ENCODE measurements at regions not wholly inside any gene's neighbourhood (a gene's known extent, or its start where the extent isn't known, plus 50 kb on each side); places are given as distances from the start of the nearest gene placed in this dataset.
"Not testable (repeated sequence)": the region's sequence is repeated elsewhere in the genome, so short reads cannot be mapped to it uniquely, and the experiment has no call there.

DNA sequence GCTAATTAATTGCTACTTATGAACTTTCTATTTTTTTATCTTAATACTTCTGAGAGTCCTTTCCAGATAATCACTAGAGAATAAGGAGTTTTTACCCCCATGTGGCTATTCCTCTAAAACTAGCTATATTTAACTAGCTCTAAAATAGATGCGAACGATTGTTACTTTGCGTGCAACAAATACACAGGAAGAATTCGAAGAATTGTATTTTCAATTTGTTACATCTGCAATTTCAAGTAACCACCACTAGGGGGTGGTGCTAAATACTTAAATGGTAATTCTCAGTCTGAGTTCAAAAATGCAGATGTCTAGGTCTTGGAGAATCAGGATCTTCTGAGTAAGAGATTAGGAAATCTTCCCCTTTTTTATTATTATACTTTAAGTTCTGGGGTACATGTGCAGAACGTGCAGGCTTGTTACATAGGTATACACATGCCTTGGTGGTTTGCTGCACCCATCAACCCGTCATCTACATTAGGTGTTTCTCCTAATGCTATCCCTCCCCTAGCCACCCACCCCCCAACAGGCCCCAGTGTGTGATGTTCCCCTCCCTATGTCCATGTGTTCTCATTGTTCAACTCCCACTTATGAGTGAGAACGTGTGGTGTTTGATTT is 80.9 kb upstream of the KIF2A start:
- DNase-seq (ENCODE audit: low spot score): not testable (repeated sequence)

DNA sequence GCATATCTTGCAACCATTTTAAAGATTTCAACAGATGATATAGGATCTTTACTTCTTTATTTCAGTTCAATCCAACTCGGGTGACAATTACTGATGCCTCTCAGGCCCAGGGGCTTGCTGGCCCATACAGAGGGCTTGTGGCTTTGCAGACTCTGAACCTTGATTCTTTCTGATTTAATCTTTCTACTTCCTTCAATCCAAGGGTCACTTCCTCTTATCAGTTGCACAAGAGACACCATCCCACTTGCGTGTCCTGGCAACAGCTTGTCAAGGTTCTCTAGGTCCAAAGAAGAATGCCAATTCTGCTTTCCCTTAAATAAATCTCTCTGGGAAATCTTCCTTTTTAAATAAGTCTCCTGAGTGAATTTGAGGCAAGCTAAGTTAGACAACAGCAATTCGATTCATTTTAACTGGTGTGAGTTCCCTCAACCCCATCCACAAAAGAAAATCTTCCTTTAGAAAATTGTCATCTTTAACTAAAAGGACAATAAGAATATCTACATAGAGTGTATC is 75.1 kb upstream of the KIF2A start:
- not testable (repeated sequence) for DNase-seq (ENCODE audit: low spot score)

DNA sequence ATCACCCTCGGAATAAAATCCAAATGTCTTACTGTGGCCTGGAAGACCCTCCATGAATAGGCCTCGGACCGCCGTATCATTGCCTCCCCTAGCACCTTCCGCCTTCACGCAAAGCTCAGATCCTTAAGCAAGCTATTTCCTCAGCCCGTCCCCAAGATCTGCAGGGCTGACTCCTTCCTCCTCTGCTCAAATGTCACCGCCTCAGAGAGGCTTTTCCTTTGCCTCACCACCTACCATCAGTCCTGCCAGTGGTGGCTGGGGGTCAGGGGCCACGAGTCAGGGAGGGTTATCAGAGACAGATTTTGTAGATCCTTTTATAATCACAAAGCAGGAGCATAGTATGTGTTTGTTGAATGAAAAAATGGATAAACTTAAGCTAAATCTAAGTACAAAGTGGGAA is 74.4 kb upstream of the KIF2A start:
- DNase-seq (ENCODE audit: low spot score): no peak

DNA sequence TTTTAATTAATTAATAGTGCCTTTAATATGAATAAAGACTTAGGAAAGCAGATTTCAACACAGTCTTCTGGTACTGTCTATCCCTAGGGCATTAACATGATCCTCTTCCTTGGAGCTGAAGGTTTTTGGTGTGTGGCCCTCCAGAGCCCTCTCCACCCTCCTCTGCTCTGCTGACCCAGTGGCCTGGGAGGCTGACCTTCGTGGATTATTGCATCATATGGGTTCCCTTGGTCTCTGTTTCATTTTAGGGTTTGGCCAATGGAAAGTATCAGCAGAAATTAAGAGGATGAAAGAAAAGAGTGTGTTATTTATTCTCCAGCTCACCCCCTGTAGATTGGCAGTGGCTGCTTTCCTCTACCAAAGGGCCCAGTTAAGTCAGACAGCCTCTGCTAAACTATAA is 73.8 kb upstream of the KIF2A start:
- not testable (repeated sequence) for DNase-seq (ENCODE audit: low spot score)

DNA sequence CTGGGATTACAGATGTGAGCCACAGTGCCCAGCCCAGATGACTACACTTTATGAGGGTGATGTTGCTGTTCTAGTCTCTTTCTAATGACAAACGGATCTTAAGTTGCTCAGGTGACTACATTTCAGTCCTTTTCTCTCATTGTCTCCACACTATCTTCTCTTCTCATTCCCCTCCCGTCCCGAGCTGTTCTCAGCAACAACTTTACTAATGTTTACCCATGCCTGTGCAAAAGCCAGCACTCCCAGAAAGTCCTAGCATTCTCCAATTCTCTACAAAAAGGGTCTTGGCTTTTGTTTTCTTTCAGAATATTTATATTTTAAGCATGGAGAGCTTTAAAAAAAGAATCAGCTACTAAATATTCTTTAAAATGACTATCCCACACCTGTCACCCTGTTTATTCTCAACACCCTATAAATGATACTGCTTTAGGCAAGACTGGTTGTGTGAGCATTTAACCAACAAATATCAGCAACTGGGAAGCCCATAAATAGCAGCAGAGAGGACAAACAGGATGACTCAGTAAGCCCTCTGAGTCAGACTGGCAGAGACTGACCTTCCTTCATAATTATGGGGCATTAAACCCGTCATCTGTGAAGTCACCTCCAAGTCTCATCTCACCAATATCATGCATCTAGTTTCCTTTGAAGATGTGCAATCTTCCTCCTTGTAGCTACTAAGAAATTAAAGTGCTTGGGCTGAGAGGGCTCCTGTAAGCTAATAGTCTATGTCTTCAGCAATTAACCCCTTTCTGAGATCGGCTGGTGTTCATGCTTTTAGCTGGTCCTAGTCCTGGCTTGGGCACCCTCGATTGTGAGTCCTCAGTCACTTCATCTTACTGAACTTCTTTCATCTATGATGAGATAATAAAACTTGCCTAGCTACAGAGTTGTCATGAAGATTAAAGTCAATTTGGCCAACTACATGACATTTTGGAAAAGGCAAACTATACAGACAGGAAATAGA is 72.6 kb upstream of the KIF2A start:
- DNase-seq (ENCODE audit: low spot score): peak; percentile 62

DNA sequence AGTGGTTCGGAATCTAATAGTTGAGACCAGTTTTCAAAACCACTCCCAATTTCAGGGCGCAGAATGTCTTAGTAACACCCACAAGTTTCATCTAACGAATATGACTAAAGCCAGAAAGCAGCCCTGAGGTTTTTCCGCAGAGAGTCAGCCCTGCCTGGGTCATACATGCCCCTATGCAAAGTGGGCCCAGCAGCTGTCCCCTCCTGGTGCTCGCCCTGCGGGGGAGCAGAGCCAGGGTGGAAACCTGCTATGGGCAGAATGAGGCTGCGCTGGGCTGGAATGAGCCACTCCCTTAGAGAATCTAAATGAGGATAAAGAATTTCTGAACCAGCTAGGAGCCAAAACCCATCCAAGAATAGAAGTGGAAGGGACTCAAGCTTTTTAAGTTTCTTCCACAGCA is 69.4 kb upstream of the KIF2A start:
- DNase-seq (ENCODE audit: low spot score): not testable (repeated sequence)

DNA sequence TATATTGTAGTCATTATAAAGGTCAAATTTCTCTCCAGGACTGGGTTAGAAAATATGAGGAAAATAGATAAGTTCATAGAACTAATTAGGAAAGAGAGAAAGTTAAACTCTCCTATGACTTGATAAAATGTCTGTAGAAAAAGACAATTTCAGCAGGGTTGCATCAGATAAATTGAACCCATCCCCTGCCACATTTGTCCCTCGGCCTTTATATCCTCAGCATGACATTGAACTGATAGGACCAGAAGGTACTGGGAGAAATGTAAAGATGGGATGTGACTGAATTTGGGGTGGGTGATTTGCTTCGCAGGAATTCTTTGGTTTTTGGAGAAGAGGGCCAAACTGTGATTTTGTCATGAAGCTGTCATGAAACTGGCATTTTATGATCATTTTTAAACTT is 68.1 kb upstream of the KIF2A start:
- not testable (repeated sequence) for DNase-seq (ENCODE audit: low spot score)

DNA sequence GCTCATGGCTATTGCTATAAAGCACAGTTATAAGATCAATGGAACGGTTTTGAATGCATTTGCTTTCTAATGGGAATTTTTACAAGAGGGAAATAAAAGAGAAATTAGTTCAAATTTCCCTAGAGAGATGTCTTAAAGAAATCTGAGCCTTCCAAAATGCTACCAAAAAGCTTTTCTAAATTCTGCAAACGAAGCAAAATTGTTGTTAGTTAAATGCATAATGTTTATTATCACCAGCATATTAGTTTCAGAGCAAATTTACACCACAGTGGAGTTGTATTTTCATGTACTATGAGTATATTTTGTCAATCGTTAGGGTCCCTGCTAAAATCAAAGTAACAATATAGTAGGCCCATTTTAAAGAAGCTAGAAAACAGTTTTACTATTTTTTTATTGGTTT is 67.4 kb upstream of the KIF2A start:
- DNase-seq (ENCODE audit: low spot score): not testable (repeated sequence)

DNA sequence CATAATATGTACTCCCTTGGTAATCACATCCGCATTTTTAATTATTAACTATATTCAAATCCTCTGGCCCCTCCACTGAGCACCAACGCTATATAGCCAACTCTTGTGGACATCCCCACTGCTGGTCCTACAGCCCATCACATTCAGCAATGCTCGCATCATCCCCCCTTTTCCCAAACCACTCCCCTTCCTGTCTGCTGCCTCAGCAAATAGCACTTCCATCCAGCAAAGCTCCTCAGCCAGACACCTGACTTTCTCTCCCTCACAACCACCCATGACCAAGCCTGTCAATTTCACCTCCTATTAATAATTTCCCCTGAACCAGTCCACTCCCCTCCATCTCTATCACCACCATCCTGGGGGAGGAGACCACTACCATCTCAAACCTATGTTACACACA is 65.5 kb upstream of the KIF2A start:
- not testable (repeated sequence) for DNase-seq (ENCODE audit: low spot score)

DNA sequence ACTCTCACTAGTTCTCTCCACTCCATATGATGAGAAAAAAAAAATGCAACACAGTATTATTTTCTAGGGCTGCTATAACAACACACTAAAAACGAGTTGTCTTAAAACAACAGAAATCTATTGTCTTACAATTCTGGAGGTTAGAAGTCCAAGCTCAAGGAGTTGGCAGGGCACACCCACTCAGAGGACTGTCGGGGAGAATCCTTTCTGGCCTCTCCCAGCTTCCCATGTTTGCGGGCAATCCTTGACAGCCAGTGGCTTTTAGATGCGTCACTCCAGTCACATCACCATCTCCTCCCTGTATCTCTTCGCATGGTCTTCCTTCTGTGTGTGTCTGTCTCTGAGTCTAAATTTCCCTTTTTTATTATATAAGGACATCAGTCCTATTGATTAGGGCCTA is 64.0 kb upstream of the KIF2A start:
- not testable (repeated sequence) for DNase-seq (ENCODE audit: low spot score)

DNA sequence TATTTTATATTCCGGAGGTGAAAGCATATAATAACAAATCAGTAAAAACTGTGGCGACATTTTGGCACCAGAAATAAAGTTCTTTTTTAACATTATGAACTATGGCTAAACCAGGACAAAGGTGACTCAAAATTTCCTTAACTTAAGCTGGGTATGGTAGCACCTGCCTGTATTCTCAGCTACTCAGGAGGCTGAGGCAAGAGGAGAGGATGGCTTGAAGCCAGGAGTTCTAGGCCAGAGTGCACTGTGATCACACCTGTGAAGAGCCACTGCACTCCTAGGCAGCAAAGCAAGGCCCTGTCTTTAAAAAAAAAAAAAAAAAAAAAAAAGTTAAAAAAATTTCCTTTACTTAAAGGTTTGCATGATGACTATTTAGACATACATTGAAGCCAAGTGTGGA is 63.0 kb upstream of the KIF2A start:
- not testable (repeated sequence) for DNase-seq (ENCODE audit: low spot score)

DNA sequence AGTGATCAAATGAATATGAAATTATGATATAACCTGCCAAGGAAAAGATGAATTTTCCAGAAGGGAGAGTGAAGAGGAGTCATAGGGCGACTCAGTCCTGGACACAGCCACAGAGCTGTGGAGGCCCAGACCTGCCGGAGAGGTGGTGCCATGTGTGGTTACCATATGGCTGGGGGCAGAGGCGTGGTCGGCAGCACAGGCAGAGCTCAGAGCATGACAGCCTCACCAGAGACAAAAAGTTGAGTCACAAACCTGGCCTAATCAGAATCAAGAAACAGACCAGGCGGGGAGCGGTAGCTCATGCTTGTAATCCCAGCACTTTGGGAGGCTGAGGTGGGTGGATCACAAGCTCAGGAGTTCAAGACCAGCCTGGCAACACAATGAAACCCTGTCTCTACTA is 57.8 kb upstream of the KIF2A start:
- DNase-seq (ENCODE audit: low spot score): not testable (repeated sequence)

DNA sequence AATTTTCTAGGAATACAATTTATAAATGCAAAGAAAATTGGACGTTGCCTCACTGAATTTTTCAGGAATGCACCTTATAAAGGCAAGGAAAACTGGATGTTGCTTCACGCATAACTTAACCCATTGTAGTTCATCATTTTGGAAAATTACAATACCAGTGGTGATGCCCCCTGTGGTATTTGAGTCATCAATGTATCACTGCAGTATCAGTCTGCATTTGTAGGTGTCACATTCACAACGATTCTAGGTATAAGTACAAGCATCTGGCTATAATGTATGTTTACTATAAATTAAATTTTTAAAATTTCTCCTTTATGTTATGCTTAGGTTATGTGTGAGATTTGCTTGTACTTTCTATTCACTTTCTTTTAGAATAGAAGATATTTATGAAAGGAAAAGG is 55.9 kb upstream of the KIF2A start:
- not testable (repeated sequence) for DNase-seq (ENCODE audit: low spot score)

DNA sequence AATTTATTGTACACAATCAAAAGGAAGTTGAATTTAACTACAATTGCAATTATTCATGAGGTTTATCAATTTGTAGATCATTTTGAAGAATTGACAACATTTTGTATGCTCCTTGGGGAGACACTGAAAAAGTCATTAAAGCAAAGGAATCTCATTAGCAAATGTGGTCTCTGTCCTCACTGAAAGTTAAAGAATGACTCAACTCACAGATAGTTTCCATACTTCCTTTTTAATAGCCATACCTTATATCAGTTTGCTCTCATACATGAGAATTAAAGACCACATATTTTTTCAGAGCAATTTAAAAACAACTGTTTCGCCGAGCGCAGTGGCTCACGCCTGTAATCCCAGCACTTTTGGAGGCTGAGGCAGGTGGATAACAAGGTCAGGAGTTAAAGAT is 55.1 kb upstream of the KIF2A start:
- DNase-seq (ENCODE audit: low spot score): not testable (repeated sequence)

DNA sequence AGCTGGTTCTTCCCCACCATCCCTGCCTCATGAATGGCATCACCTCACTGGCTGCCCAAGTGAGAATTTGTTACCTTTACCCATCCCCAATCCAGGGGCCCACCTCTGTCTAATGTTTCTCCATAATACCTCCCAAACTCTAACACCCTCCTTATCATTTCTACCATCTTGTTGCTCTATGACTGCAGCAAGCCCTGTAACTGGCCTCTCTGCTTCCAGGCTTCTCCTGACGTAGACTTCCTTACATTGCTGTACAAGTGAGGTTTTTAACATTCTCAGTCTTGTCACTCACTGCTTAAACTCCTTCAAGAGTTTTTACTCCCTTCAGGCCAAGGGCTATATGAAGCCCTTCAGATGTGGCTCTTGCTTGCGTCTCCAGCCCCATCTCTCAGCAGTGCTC is 53.5 kb upstream of the KIF2A start:
- not testable (repeated sequence) for DNase-seq (ENCODE audit: low spot score)

DNA sequence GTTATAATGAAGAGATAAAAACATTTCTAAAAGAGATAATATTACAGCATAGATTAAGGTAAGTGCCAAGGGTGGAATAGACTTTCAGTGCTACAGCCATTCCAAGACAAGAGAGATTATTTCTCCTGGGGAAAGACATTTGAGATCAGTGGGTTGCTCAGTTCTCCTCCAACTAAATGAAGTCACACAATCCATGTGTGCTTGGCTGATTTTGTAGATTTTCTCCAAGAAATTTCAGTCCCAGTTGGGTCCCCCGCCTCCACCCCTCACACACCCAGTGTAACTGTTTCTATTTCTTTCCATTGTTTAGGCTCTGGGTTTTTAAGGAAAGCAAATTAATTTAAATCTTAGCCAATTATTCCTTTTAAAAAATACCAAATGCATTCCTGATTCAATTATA is 50.5 kb upstream of the KIF2A start:
- DNase-seq (ENCODE audit: low spot score): not testable (repeated sequence)

DNA sequence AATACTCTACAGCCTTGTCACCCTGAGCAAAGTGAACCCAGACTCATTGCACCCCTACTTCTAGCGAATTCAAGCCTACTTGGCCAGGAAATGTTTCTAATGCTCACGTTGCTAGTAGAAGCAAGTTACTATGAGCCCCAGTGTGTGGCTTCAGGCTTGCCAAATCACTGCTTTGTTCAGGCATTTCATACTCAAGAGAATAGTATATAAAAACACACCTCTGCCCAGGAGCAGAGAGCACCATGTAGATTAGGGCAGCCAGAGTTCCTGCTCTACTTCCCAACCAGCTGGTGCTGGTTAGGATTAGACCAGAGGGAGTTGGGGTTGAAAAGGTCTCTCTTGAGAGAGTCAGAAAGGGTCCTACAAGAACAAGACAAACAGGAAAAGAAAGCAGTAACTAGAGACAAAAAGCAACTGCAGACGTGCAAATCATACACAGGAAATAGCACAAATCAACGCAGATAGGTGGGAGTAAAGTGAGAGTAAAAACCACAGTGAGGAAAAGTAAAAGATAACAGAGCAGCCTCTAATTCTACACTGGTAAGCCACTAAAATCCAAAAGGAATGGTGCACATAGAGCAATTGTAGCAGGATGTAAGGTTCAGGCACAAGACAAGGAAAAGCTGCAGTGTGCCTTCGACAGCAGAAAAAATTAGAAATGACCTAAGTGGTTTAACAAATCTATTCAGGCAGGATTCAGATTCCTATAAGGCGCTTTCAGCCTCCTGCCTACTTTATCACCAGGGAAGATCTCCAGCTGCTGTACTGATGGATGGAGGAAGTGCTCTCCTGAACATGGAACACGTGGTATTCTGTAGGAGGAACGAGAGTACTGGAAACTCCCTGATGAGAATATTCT is 49.6 kb upstream of the KIF2A start:
- DNase-seq (ENCODE audit: low spot score): no peak
